Naive thymus-derived CD8-positive, alpha-beta T cell (primary cell): ENCODE measurements at regions not wholly inside any gene's neighbourhood (a gene's known extent, or its start where the extent isn't known, plus 50 kb on each side); places are given as distances from the start of the nearest gene placed in this dataset.

Experiments
- ATAC-seq, 2 donors: fragments of 150-1000 bp; cut with Tn5 transposase in 1 of 2; sonication (Bioruptor Pico), chemical (Tn5 transposase) in 1 of 2; 1 replicate in 1 of 2; 2 replicates in 1 of 2; pipeline ENCODE4 v1.10.0; 2021; ENCODE audit warnings: mild to moderate bottlenecking in 2 of 2, moderate library complexity in 2 of 2
- POLR2A ChIA-PET: fragments of 350-600 bp; sonication (Branson Sonifier 250); formaldehyde crosslinking; loops from one replicate; lab custom pipeline; 2021; ENCODE audit warnings: antibody characterized with exemption; lab: Charles Lee
- DNase-seq, 10 donors: peaks; one replicate each; pipeline versions ENCODE4 v3.0.0 to v3.0.0-alpha.2; 2020 to 2022
- H3K27ac Mint-ChIP-seq, 10 donors: one replicate each; pipeline ENCODE4 v1.8.0; 2020 to 2022; ENCODE audit warnings: mild to moderate bottlenecking in 10 of 10, mixed read lengths in 10 of 10, moderate library complexity in 4 of 10, inconsistent platforms in 1 of 10
- H3K27me3 Mint-ChIP-seq, 5 donors: one replicate each; pipeline ENCODE4 v1.8.0; 2021 to 2022; ENCODE audit warnings: mixed read lengths in 5 of 5
- H3K36me3 Mint-ChIP-seq, 3 donors: one replicate each; pipeline ENCODE4 v1.8.0; 2020 to 2022; ENCODE audit warnings: mixed read lengths in 3 of 3, mild to moderate bottlenecking in 2 of 3, inconsistent platforms in 1 of 3
- H3K4me1 Mint-ChIP-seq, 4 donors: one replicate each; pipeline ENCODE4 v1.8.0; 2021 to 2022; ENCODE audit warnings: mixed read lengths in 4 of 4
- H3K4me3 Mint-ChIP-seq, 10 donors: one replicate each; pipeline ENCODE4 v1.8.0; 2020 to 2022; ENCODE audit warnings: mild to moderate bottlenecking in 10 of 10, mixed read lengths in 10 of 10, moderate library complexity in 6 of 10, inconsistent platforms in 1 of 10
- H3K9me3 Mint-ChIP-seq, 9 donors: one replicate each; pipeline ENCODE4 v1.8.0; 2020 to 2022; ENCODE audit warnings: mixed read lengths in 9 of 9, mild to moderate bottlenecking in 3 of 9, inconsistent platforms in 1 of 9, moderate library complexity in 1 of 9

DNA sequence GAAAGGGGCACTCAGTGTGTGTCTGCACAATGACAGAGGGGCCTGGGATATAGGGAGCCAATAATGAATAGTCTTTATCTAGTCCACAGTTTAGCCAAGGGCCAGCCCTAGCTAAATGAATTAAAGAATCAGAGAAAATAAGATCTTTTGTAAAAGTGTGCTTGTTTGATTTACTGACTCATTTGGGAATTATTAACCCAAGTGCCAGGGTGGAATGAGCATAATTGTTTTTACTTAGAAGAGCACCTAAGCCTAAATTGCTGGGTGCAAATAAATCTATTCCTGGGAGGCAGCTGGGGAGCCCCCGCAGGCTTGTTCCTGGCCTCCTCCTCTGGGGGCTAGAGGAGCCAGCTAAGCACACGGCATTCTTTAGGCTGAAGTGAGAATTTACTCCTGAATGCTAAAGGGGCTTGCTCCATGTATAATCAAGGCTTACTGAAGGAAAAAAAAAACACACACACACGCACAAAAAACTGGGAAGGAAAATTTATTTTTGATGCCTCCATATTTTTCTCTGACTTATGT is 405.3 kb upstream of the SUCLG2 start:
- Mint-ChIP-seq H3K4me3 (peak overlapping the region in 4 of 10 donors; percentile 18 to 81 (median 45)), H3K36me3 (no peaks in the 10 kb centered on the region), H3K27ac (peak overlapping the region in 6 of 10 donors; percentile 22 to 79 (median 56))

DNA sequence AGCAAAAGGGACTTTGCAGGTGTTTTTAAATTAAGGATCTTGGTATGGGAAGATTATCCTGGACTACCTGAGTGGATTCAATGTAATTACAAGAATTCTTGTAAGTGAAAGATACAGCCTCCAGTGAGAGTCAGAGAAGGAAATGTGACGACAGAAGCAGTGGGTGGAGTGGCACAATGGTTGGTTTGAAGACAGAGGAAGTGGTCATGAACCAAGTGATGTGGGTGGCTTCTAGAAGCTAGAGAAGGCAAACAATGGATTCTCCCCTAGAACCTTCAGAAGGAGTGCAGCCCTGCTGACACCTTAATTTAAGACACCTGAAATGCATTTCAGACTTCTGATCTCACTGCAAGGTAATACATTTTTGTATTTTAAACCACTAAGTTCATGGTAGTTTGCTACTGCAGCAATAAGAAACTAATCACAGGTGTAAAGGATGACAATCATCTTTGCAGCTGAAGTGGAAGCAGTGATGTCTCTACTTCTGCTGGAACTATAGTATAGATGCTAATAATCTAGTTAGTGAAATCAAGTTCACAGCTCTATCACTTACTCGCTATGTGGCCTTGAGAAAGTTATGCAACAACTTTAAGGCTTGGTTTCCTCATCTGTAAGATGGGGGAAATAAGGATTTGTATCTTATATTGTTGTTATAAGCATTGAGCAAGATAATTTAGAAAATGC is 403.4 kb upstream of the SUCLG2 start:
- peaks cover 31 to 78% (median 70%) of the 10 kb centered on the region in 4 donors for H3K4me1 Mint-ChIP-seq
- POLR2A ChIA-PET, result interaction anchor here (1.4 to 1.6 kb wide), 2 partner anchors 39 to 402 kb away, joined by 4 read pairs; no protein-coding TSS in a partner anchor
- H3K9me3 Mint-ChIP-seq, result peaks cover 0 to 2% (median 0%) of the 10 kb centered on the region in 9 donors
- ATAC-seq (peak; percentile 99), DNase-seq (peak; percentile 25 to 94 (median 83))
- H3K4me3 Mint-ChIP-seq, result peak overlapping the region; percentile 37 to 79 (median 64)
- H3K27ac Mint-ChIP-seq, result peak overlapping the region; percentile 39 to 87 (median 78)
- H3K27me3 Mint-ChIP-seq, result no peaks in the 10 kb centered on the region
- no peaks in the 10 kb centered on the region for H3K36me3 Mint-ChIP-seq

More for the DNA sequence above, 405.3 kb upstream of the SUCLG2 start:
- H3K27me3 Mint-ChIP-seq, result no peaks in the 10 kb centered on the region
- H3K4me1 Mint-ChIP-seq, result peaks cover 32 to 76% (median 68%) of the 10 kb centered on the region in 4 donors
- peaks cover 0 to 2% (median 0%) of the 10 kb centered on the region in 9 donors for H3K9me3 Mint-ChIP-seq
- DNase-seq (no peak), ATAC-seq (no peak)
- POLR2A ChIA-PET, result interaction anchor here (1.4 kb wide), 1 partner anchor 29 kb away, joined by 4 read pairs; no protein-coding TSS in a partner anchor

DNA sequence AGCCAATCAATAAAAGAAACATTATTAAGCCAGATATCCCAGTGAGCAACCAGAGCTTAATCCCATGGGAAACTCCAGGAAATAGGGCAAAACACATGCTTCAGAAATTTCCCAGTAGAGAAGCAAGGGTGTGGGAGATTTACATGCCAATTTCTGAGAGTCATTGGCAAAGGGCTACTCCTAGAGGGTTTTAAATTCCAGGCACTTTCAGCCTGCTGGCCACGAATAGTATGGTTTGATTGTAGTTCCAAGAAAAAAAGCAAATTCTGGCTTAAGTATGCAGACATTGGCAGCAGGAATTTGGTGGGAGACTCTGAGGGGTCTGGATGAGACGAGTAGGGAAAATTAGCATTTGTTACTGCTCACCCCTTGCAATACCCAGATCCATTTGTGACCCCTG is 402.1 kb upstream of the SUCLG2 start:
- Mint-ChIP-seq H3K36me3 (no peaks in the 10 kb centered on the region), H3K9me3 (peaks cover 0 to 2% (median 0%) of the 10 kb centered on the region in 9 donors), H3K4me3 (peak overlapping the region in 6 of 10 donors; percentile 29 to 69 (median 42)), H3K4me1 (peaks cover 31 to 78% (median 64%) of the 10 kb centered on the region in 4 donors), H3K27me3 (no peaks in the 10 kb centered on the region), H3K27ac (peak overlapping the region; percentile 39 to 89 (median 72))
- ATAC-seq (no peak), DNase-seq (no peak)
- POLR2A ChIA-PET, result no interaction called here

DNA sequence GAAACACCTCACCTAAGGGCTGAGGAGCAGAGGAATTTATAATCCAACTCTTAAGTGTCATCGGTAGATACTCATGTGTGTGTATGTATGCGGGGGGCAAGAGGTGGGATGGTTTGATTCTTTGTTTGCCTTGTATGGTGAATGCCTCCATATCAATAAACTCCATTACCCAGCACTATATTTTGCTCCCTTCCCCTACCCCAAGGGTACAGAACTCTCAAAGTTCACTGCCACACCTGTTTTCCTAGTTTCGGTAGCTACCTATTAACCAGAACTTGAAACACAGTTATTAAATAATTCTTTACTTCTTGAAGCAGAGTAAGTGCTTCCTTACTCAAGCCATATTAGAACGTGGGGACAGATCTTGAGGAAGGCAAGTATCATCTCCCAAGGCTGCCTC is 400.8 kb upstream of the SUCLG2 start:
- DNase-seq (no peak), ATAC-seq (no peak)
- no peaks in the 10 kb centered on the region for H3K27me3 Mint-ChIP-seq
- H3K4me3 Mint-ChIP-seq, result peak overlapping the region in 1 of 10 donors; percentile 7
- POLR2A ChIA-PET, result no interaction called here
- peak overlapping the region in 4 of 10 donors; percentile 39 to 86 (median 52) for H3K27ac Mint-ChIP-seq
- H3K9me3 Mint-ChIP-seq, result peaks cover 0 to 2% (median 0%) of the 10 kb centered on the region in 9 donors
- no peaks in the 10 kb centered on the region for H3K36me3 Mint-ChIP-seq
- H3K4me1 Mint-ChIP-seq, result peaks cover 27 to 67% (median 54%) of the 10 kb centered on the region in 4 donors

DNA sequence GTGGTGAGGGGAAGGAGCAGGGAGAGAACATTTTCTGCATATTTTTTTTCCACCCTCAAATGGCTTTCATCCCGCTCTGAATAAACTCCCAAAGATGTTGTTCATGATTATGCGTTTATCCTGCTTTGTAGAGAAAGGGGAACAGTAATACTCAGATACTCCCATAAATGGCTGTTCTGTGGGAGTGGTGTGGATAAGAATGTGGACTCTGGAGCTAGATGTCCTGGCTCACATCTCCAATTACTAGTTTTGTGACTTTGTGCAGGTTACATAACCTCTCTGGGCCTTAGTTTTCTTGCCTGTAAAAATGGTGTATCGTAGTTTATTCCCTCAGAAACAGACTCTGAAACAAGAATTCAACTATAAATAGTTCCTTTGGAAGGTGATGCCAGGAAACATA is 395.4 kb upstream of the SUCLG2 start:
- DNase-seq, result no peak
- peaks cover 0 to 25% (median 16%) of the 10 kb centered on the region in 4 donors for H3K4me1 Mint-ChIP-seq
- no peak overlapping the region for H3K4me3 Mint-ChIP-seq
- no peaks in the 10 kb centered on the region for H3K9me3 Mint-ChIP-seq
- no peaks in the 10 kb centered on the region for H3K27me3 Mint-ChIP-seq
- H3K36me3 Mint-ChIP-seq, result no peaks in the 10 kb centered on the region
- POLR2A ChIA-PET, result no interaction called here
- peak overlapping the region in 1 of 10 donors; percentile 5 for H3K27ac Mint-ChIP-seq
- ATAC-seq, result no peak

DNA sequence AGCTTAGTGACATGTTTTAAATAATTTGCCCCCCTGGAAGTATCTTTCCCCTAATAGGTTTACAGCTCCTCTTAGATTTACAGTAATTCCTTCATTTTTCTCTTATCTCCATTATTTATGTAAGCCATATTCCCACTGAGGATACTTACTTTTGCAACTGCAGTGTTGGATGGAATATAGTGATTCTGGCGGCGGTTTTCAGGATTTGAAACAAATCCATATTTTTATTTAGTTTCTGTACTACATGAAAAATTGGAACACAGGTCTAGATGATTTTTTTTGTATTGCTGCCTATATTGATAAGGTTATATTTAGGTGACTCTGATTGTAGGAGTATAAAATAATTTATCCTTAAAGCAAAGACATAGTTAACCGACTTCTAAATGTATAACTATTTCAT is 391.6 kb upstream of the SUCLG2 start:
- no peak for DNase-seq
- Mint-ChIP-seq H3K36me3 (no peaks in the 10 kb centered on the region), H3K4me1 (peaks cover 0 to 14% (median 11%) of the 10 kb centered on the region in 4 donors), H3K9me3 (peaks cover 0 to 2% (median 0%) of the 10 kb centered on the region in 9 donors), H3K27me3 (no peaks in the 10 kb centered on the region), H3K27ac (no peak overlapping the region), H3K4me3 (no peak overlapping the region)
- no peak for ATAC-seq
- POLR2A ChIA-PET, result interaction anchor here (0.6 kb wide), 1 partner anchor 690 kb away, joined by 3 read pairs; no protein-coding TSS in a partner anchor

DNA sequence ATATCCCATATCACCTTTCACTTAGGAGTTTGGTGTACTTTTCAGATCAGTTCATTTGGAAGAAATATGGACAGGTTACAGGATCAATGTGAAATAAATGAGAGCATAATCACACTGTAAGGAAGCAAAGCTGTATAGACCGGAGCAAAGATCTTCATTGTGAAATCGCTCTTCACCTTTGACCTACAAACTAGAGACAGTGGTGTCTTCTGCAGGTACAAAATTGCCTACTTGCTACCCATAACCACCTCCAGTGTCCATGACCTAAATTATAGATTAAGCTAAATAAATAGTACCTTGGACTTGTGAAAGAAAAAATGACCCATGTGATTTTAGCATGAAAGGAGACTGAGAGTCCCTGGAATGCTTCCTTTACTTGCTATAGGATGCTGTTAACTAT is 379.5 kb upstream of the SUCLG2 start:
- Mint-ChIP-seq H3K27me3 (no peaks in the 10 kb centered on the region), H3K4me1 (peaks cover 0 to 5% (median 2%) of the 10 kb centered on the region in 4 donors), H3K4me3 (no peak overlapping the region), H3K27ac (no peak overlapping the region), H3K36me3 (no peaks in the 10 kb centered on the region), H3K9me3 (no peaks in the 10 kb centered on the region)
- ATAC-seq, result no peak
- POLR2A ChIA-PET, result no interaction called here
- DNase-seq, result no peak

DNA sequence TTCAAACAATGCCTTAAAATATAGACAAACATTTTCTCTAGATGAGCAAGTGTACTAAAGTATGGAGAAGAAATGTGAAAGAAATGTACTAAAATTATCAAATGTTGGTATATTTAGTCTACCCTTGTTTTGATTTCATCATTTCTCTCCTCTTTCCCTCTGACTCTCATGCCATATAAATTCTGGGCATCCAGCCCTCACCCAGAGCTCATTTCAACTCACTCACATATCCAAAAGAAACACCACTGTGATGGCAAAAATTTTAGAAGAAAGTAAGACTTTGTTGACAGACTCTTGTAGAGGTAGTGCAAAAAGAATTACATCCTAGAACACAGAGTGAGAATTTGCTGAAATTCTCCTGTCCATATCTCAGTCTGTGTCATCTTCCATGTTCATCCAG is 377.8 kb upstream of the SUCLG2 start:
- Mint-ChIP-seq H3K27ac (no peak overlapping the region), H3K4me1 (peaks cover 0 to 4% (median 1%) of the 10 kb centered on the region in 4 donors), H3K4me3 (no peak overlapping the region), H3K36me3 (no peaks in the 10 kb centered on the region), H3K27me3 (no peaks in the 10 kb centered on the region), H3K9me3 (no peaks in the 10 kb centered on the region)
- POLR2A ChIA-PET, result no interaction called here
- ATAC-seq, result no peak
- DNase-seq, result no peak

DNA sequence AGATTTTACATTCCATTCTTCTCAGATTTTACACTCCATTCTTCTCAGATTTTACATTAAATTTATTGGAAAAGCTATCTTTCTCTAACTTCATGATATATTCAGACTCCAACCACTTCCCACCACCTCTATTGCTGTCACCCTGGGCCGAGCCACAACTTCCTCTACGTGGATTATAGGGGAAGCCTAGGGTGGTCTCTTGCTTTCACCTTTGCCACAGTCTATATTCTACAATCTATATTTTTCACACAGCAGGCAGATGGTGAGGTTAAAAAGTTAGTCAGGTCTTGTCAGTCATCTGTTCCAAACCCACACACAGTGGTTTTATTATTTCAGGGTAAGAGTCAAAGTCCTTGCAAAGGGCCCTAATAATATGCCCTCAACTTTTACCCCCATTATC is 370.8 kb upstream of the SUCLG2 start:
- no peaks in the 10 kb centered on the region for H3K36me3 Mint-ChIP-seq
- no peak overlapping the region for H3K4me3 Mint-ChIP-seq
- peak in 1 of 2 donors; percentile 39 for ATAC-seq
- H3K4me1 Mint-ChIP-seq, result peaks cover 8 to 16% (median 11%) of the 10 kb centered on the region in 4 donors
- no peak for DNase-seq
- no peaks in the 10 kb centered on the region for H3K27me3 Mint-ChIP-seq
- no peak overlapping the region for H3K27ac Mint-ChIP-seq
- POLR2A ChIA-PET, result no interaction called here
- H3K9me3 Mint-ChIP-seq, result no peaks in the 10 kb centered on the region

DNA sequence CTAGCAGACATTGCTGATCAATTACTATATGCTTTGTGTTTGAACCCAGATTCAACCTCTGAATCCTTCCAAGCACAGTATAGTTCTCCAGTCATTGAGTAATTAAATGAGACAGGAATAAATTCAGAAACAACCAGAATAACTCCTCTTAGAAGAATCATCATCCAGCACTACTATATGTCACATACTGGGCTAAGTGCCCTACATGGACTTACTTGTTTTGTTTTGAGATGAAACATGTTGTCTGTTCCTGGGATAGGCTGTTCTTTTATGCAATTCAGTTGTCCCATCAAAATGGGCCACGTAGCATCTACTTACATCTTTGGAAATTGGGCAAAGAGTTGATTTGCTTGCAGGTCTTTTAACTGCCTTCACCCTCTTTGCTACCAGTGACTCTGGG is 365.5 kb upstream of the SUCLG2 start:
- Mint-ChIP-seq H3K27me3 (no peaks in the 10 kb centered on the region), H3K27ac (no peak overlapping the region), H3K4me3 (no peak overlapping the region), H3K4me1 (peaks cover 5 to 14% (median 9%) of the 10 kb centered on the region in 4 donors), H3K9me3 (no peaks in the 10 kb centered on the region), H3K36me3 (no peaks in the 10 kb centered on the region)
- POLR2A ChIA-PET, result no interaction called here
- no peak for DNase-seq
- no peak for ATAC-seq

DNA sequence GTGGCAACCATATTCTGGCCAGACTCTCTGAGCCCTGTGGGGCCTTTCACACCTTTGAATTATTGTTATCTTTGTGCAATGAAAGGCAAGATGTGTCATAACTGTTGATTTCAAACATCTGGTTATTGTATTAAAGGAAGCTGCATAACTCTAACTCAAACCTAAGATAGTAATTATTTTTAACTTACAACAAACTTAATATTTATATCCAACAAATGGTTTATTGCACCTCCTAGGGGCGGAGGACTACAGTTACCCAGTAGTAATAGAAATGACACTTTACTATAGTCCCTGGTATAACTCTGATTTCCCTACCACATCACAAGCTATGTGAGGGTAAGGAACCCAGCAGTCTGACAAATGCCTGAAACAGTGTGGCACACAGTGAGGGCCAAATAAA is 363.9 kb upstream of the SUCLG2 start:
- POLR2A ChIA-PET, result interaction anchor here (2.2 kb wide), 1 partner anchor 10 kb away, joined by 7 read pairs; no protein-coding TSS in a partner anchor
- no peaks in the 10 kb centered on the region for H3K27me3 Mint-ChIP-seq
- no peaks in the 10 kb centered on the region for H3K36me3 Mint-ChIP-seq
- DNase-seq (no peak), ATAC-seq (no peak)
- no peaks in the 10 kb centered on the region for H3K9me3 Mint-ChIP-seq
- no peak overlapping the region for H3K27ac Mint-ChIP-seq
- no peak overlapping the region for H3K4me3 Mint-ChIP-seq
- H3K4me1 Mint-ChIP-seq, result peaks cover 5 to 16% (median 9%) of the 10 kb centered on the region in 4 donors

DNA sequence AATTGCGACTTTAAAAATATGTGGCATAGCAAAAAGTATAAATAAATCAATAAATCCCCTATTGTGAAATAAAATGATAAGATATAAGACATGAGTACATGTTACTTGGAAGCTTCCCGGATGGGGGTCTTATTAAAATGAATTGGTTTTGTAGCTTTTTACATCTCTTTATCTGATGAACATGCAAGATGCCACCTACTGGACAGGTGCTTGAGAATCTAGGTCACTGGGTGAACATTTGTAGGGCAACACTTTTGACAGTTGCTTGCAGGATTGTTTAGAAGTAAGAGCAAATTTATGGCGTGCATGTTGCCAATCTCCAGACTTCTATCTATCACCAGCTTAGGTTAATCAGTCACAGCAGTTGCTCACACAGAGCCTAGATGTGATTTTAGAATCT is 362.7 kb upstream of the SUCLG2 start:
- Mint-ChIP-seq H3K27ac (no peak overlapping the region), H3K9me3 (no peaks in the 10 kb centered on the region), H3K27me3 (no peaks in the 10 kb centered on the region), H3K4me3 (no peak overlapping the region), H3K4me1 (peaks cover 2 to 13% (median 7%) of the 10 kb centered on the region in 4 donors), H3K36me3 (no peaks in the 10 kb centered on the region)
- POLR2A ChIA-PET, result no interaction called here
- DNase-seq, result no peak
- no peak for ATAC-seq

DNA sequence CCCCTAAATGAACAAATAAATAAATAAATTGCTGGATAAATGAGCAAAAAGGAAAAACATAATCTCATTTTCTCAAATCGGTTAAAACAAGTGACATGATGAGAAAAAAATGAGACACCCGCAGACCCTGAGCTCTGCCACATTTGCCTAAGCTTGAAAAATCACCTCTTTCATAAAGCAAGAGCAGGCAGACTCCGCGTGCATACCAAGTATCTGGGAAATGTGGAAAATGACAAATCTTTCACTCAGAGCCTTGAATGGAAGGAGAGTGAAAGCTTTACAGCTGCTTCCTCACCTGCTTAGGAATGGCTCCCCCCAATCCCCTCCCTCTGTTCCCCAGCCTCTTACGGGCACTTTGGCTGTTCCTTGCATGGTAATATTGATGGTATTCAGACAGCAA is 355.5 kb upstream of the SUCLG2 start:
- POLR2A ChIA-PET, result no interaction called here

More for the DNA sequence above, 355.5 kb upstream of the SUCLG2 start:
- DNase-seq (no peak), ATAC-seq (no peak)
- Mint-ChIP-seq H3K9me3 (no peaks in the 10 kb centered on the region), H3K4me3 (peak overlapping the region in 1 of 10 donors; percentile 34), H3K4me1 (peaks cover 10 to 28% (median 15%) of the 10 kb centered on the region in 4 donors), H3K27ac (peak overlapping the region in 3 of 10 donors; percentile 44 to 69 (median 65)), H3K36me3 (no peaks in the 10 kb centered on the region), H3K27me3 (peaks cover 0 to 25% (median 0%) of the 10 kb centered on the region in 5 donors)
